HG02884 (cell line): ENCODE measurements at regions not wholly inside any gene's neighbourhood (a gene's known extent, or its start where the extent isn't known, plus 50 kb on each side); places are given as distances from the start of the nearest gene placed in this dataset.

Experiments used
- ATAC-seq: cut with Tn5 transposase; IDR thresholded peaks from one replicate; pipeline ENCODE4 v1.9.1; 2021; ENCODE audit warnings: mild to moderate bottlenecking, moderate library complexity; ENCODE audit not compliant: unreplicated experiment

- ATAC-seq = no peak
Measured at GRCh38 chr19:29292153-29292552, 79.2 kb upstream of the UQCRFS1 start.

GRCh38 chr19:29292562-29292961 lies 79.6 kb upstream of the UQCRFS1 start:
- ATAC-seq = no peak

DNA sequence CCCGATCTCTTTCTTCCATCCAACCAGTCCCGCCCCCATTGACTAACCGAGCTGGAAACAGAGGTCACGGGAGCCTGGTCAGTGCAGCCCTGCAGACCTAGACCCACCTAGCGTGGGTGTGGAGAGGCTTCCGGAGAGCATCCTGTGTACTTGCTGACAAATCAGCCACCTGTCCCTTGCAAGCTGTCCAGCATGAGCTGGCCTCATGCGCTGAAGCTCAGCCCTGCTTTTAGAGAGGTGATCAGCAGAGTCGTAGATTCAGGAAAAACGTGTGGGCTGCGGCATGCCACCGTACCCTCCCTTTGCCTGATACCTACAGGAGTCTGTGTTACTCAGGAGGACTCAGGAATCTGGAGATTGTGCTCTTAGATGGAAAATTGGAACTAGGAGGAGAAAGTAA lies 80.3 kb upstream of the UQCRFS1 start:
- no peak for ATAC-seq

DNA sequence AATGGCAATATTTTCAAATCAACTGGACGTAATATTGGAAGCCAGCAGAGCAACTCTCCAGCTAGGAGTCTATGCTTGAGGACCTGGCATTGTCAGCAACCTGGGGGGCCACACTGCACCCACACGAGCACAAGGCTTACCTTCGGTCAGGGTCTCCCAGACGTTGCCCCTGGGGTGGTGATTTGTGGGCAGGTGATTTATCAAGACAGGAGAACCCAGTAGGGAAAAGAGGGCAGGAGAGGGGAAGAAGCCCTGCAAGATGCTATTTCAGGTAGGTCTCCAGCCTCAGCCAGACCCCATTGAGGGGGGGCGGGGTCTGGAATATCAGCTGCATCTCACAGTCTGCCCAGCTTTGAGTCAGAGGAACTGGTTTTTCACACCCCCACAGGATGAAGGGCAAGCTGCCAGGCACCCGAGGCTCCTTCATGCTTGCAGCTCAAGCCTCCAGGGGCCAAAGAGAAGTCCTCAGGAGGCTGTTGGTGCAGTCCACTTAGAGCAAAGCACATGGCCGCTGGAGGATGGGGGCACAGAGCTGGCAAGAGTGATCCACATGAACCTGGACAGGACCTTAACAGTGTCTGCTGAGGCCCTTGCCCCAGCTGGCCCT lies 80.9 kb upstream of the UQCRFS1 start:
- ATAC-seq = no peak

DNA sequence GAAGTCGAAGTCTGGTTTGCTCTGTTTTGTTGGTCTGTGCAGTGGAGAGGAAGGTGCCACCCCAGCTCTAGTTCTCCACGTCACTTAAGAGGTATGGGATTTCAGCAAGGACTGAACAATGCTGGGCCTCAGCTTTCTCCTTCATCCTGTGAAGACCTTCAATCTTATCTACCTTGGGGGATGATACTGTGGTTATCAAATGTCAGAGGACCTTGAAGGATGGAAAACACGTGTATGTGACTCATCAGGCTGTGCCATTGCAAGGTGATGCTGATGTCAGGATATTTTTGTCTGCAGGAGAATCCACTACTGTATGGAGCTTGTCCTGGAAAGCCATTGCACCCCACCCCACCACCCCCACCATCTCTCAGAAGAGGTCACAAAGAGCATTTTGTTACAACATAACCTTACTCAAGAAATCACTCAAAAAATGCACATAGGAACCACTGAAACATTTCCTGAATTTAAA lies 81.4 kb upstream of the UQCRFS1 start:
- ATAC-seq = no peak

- ATAC-seq = no peak
Measured at GRCh38 chr19:29295285-29295684, 82.3 kb upstream of the UQCRFS1 start.

GRCh38 chr19:29297381-29297780 lies 84.4 kb upstream of the UQCRFS1 start:
- ATAC-seq = no peak

GRCh38 chr19:29299416-29300380 lies 86.7 kb upstream of the UQCRFS1 start:
- ATAC-seq = no peak

DNA sequence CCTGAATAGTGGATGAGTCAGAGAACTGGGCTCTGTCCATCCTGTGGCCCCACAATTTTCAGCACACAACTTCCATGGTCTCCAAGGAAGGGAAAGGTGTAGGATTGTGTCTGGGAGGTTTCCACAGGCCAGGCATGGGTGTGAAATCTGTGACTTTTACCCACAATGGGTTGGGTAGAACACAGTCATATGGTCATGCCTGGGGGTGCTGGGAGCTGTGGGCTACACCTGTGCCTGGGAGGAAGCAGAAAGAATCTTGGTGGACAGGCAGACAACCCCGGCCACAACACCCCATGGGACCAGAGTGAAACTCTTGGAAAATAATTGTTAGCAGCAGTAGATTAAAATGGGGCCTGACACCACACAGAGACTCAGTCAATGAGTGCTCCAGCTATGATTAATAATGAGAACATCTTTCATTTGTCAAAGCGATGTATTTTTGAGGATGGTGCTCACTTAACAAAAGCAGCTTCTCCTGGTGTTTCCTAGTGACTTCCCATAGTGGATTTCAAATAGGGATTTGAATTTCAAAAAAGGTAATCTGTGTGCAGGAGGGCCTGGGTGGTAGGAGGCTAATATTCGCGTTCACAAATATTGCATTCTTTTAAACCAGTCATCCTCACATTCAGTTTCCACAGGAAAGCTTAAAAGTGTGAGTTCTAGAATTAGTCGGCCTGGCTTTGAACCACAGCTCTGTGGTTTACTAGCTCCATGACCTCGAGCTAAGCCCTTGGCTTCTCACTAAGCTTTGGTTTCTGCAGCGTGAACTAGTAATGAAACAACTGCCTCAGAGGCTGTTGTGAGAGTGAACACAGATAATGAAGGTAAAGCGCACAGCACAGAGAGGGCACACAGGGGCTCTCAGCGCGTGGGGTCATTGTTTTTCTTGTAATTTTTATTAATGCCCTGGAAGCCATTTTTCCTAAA lies 89.3 kb upstream of the UQCRFS1 start:
- no peak for ATAC-seq

- no peak for ATAC-seq
Measured at GRCh38 chr19:29303069-29303718, 90.2 kb upstream of the UQCRFS1 start.

DNA sequence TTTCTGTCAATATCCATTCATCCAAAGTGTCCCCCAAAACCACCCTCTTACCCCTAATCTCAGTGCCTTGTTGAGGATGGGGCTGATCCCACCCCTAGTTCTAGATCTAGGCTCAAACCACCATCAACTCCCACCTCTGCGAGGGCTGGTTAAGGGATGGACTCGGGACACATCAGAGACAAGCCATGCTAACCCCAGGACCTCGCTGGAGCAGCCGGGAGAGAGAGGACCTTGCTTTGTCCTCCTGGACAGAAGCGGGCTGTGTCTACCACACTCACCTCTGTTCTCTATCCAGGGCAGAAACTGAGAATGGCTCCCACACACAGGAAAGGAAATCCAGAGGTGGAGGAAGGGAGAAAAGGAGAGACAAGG lies 90.8 kb upstream of the UQCRFS1 start:
- ATAC-seq = no peak

GRCh38 chr19:29305268-29305667 lies 92.3 kb upstream of the UQCRFS1 start:
- ATAC-seq = no peak

DNA sequence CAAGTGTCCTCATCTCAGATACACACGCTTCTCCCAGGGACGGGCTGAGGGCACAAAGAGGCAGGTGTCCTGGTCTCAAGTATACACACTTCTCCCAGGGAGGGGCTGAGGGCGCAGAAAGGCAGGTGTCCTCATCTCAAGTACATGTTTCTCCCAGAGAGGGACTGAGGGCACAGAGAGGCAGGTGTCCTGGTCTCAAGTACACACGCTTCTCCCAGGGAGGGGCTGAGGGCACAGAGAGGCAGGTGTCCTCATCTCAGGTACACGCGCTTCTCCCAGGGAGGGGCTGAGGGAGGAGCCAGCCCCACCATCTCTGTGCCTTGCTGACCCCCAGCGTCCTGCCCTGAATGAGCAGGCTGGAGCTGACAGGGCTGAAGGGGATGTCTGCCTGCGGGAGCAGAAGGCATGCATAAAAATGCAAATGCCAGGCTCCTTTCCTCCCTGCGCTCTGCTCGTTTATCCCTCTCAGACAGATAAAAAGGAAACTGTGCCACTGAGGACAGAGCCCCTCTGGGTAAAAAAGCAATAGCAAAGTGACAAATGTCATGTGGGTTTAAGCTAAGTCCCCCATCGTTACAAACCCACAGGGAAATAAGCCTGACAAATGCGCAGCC lies 96.1 kb upstream of the UQCRFS1 start:
- ATAC-seq = no peak

GRCh38 chr19:29309637-29310036 lies 96.7 kb upstream of the UQCRFS1 start:
- no peak for ATAC-seq

GRCh38 chr19:29311191-29311790 lies 98.3 kb upstream of the UQCRFS1 start:
- ATAC-seq = no peak

- no peak for ATAC-seq
Measured at GRCh38 chr19:29315556-29316190, 102.7 kb upstream of the UQCRFS1 start.

GRCh38 chr19:29318581-29318980 lies 105.6 kb upstream of the UQCRFS1 start:
- no peak for ATAC-seq

GRCh38 chr19:29320086-29320485 lies 107.1 kb upstream of the UQCRFS1 start:
- no peak for ATAC-seq

GRCh38 chr19:29320618-29321017 lies 107.7 kb upstream of the UQCRFS1 start:
- no peak for ATAC-seq
